ENCODE measurements at regions not wholly inside any gene's neighbourhood (a gene's known extent, or its start where the extent isn't known, plus 50 kb on each side); places are given as distances from the start of the nearest gene placed in this dataset.
A peak's percentile ranks its signal among the peaks of the same experiment; 100 is the strongest.
"Not testable (repeated sequence)": the region's sequence is repeated elsewhere in the genome, so short reads cannot be mapped to it uniquely, and the experiment has no call there.

- Mint-ChIP-seq H3K9me3 (peaks cover 0 to 4% of the 10 kb centered on the region in 2 donors), H3K27ac (no peak overlapping the region), H3K4me1 (ENCODE audit: low read depth) (no peaks in the 10 kb centered on the region), H3K36me3 (ENCODE audit: insufficient read depth in 2 of 2) (no peaks in the 10 kb centered on the region), H3K27me3 (ENCODE audit: low read depth) (no peaks in the 10 kb centered on the region), H3K4me3 (no peak overlapping the region)
- DNase-seq (no peak), ATAC-seq (replicated peaks in 1 of 2) (no peak)
Measured at GRCh38 chr12:83323866-83324265, 637.2 kb downstream of the TMTC2 start.

GRCh38 chr12:83322809-83323208 lies 636.1 kb downstream of the TMTC2 start:
- Mint-ChIP-seq H3K27ac (no peak overlapping the region), H3K9me3 (peaks cover 0 to 4% of the 10 kb centered on the region in 2 donors), H3K4me1 (ENCODE audit: low read depth) (no peaks in the 10 kb centered on the region), H3K36me3 (ENCODE audit: insufficient read depth in 2 of 2) (no peaks in the 10 kb centered on the region), H3K4me3 (no peak overlapping the region), H3K27me3 (ENCODE audit: low read depth) (no peaks in the 10 kb centered on the region)
- DNase-seq, result no peak
- no peak for ATAC-seq (replicated peaks in 1 of 2)

- Mint-ChIP-seq H3K27ac (no peak overlapping the region), H3K4me1 (ENCODE audit: low read depth) (no peaks in the 10 kb centered on the region), H3K4me3 (no peak overlapping the region), H3K27me3 (ENCODE audit: low read depth) (no peaks in the 10 kb centered on the region), H3K9me3 (peaks cover 0 to 4% of the 10 kb centered on the region in 2 donors), H3K36me3 (ENCODE audit: insufficient read depth in 2 of 2) (no peaks in the 10 kb centered on the region)
- DNase-seq, result no peak
- no peak for ATAC-seq (replicated peaks in 1 of 2)
Measured at GRCh38 chr12:83321971-83322370, 635.3 kb downstream of the TMTC2 start.

GRCh38 chr12:83320350-83320749 lies 633.6 kb downstream of the TMTC2 start:
- Mint-ChIP-seq H3K27ac (peak overlapping the region; percentile 42), H3K36me3 (ENCODE audit: insufficient read depth in 2 of 2) (peaks cover 0 to 1% of the 10 kb centered on the region in 2 donors), H3K9me3 (peaks cover 0 to 7% of the 10 kb centered on the region in 2 donors), H3K27me3 (ENCODE audit: low read depth) (no peaks in the 10 kb centered on the region), H3K4me3 (no peak overlapping the region), H3K4me1 (ENCODE audit: low read depth) (no peaks in the 10 kb centered on the region)
- DNase-seq (no peak), ATAC-seq (replicated peaks in 1 of 2) (no peak)

GRCh38 chr12:83318386-83319098 lies 631.8 kb downstream of the TMTC2 start:
- Mint-ChIP-seq H3K4me1 (ENCODE audit: low read depth) (no peaks in the 10 kb centered on the region), H3K27me3 (ENCODE audit: low read depth) (no peaks in the 10 kb centered on the region), H3K4me3 (no peak overlapping the region), H3K9me3 (peaks cover 0 to 7% of the 10 kb centered on the region in 2 donors), H3K36me3 (ENCODE audit: insufficient read depth in 2 of 2) (peaks cover 0 to 1% of the 10 kb centered on the region in 2 donors), H3K27ac (no peak overlapping the region)
- DNase-seq, result no peak
- no peak for ATAC-seq (replicated peaks in 1 of 2)

GRCh38 chr12:83317595-83317994 lies 630.9 kb downstream of the TMTC2 start:
- no peaks in the 10 kb centered on the region for H3K27me3 Mint-ChIP-seq (ENCODE audit: low read depth)
- H3K4me1 Mint-ChIP-seq (ENCODE audit: low read depth), result no peaks in the 10 kb centered on the region
- ATAC-seq (replicated peaks in 1 of 2) (no peak), DNase-seq (no peak)
- no peak overlapping the region for H3K4me3 Mint-ChIP-seq
- no peak overlapping the region for H3K27ac Mint-ChIP-seq
- H3K36me3 Mint-ChIP-seq (ENCODE audit: insufficient read depth in 2 of 2), result peaks cover 0 to 1% of the 10 kb centered on the region in 2 donors
- H3K9me3 Mint-ChIP-seq, result peaks cover 0 to 7% of the 10 kb centered on the region in 2 donors

GRCh38 chr12:83313827-83314226 lies 627.1 kb downstream of the TMTC2 start:
- Mint-ChIP-seq H3K4me3 (no peak overlapping the region), H3K4me1 (ENCODE audit: low read depth) (no peaks in the 10 kb centered on the region), H3K9me3 (peaks cover 0 to 3% of the 10 kb centered on the region in 2 donors), H3K27ac (no peak overlapping the region), H3K27me3 (ENCODE audit: low read depth) (no peaks in the 10 kb centered on the region), H3K36me3 (ENCODE audit: insufficient read depth in 2 of 2) (peaks cover 0 to 1% of the 10 kb centered on the region in 2 donors)
- ATAC-seq (replicated peaks in 1 of 2) (no peak), DNase-seq (no peak)

- Mint-ChIP-seq H3K36me3 (ENCODE audit: insufficient read depth in 2 of 2) (peaks cover 0 to 3% of the 10 kb centered on the region in 2 donors), H3K4me1 (ENCODE audit: low read depth) (no peaks in the 10 kb centered on the region), H3K27ac (no peak overlapping the region), H3K9me3 (peaks cover 0 to 3% of the 10 kb centered on the region in 2 donors), H3K4me3 (no peak overlapping the region), H3K27me3 (ENCODE audit: low read depth) (no peaks in the 10 kb centered on the region)
- DNase-seq (no peak), ATAC-seq (replicated peaks in 1 of 2) (no peak)
Measured at GRCh38 chr12:83313322-83313721, 626.6 kb downstream of the TMTC2 start.

GRCh38 chr12:83276904-83277303 lies 590.2 kb downstream of the TMTC2 start:
- ATAC-seq (replicated peaks in 1 of 2) (no peak), DNase-seq (no peak)
- no peak overlapping the region for H3K4me3 Mint-ChIP-seq
- no peak overlapping the region for H3K27ac Mint-ChIP-seq
- no peaks in the 10 kb centered on the region for H3K36me3 Mint-ChIP-seq (ENCODE audit: insufficient read depth in 2 of 2)
- no peaks in the 10 kb centered on the region for H3K4me1 Mint-ChIP-seq (ENCODE audit: low read depth)
- peaks cover 3 to 12% of the 10 kb centered on the region in 2 donors for H3K9me3 Mint-ChIP-seq
- no peaks in the 10 kb centered on the region for H3K27me3 Mint-ChIP-seq (ENCODE audit: low read depth)

GRCh38 chr12:83271201-83271600 lies 584.5 kb downstream of the TMTC2 start:
- H3K36me3 Mint-ChIP-seq (ENCODE audit: insufficient read depth in 2 of 2), result no peaks in the 10 kb centered on the region
- no peaks in the 10 kb centered on the region for H3K4me1 Mint-ChIP-seq (ENCODE audit: low read depth)
- H3K4me3 Mint-ChIP-seq, result no peak overlapping the region
- no peak for DNase-seq
- H3K9me3 Mint-ChIP-seq, result peaks cover 6 to 12% of the 10 kb centered on the region in 2 donors
- no peak overlapping the region for H3K27ac Mint-ChIP-seq
- no peaks in the 10 kb centered on the region for H3K27me3 Mint-ChIP-seq (ENCODE audit: low read depth)
- ATAC-seq (replicated peaks in 1 of 2), result no peak

- no peaks in the 10 kb centered on the region for H3K27me3 Mint-ChIP-seq (ENCODE audit: low read depth)
- H3K9me3 Mint-ChIP-seq, result peaks cover 2 to 4% of the 10 kb centered on the region in 2 donors
- H3K4me3 Mint-ChIP-seq, result no peak overlapping the region
- ATAC-seq (replicated peaks in 1 of 2) (no peak), DNase-seq (no peak)
- no peaks in the 10 kb centered on the region for H3K4me1 Mint-ChIP-seq (ENCODE audit: low read depth)
- no peaks in the 10 kb centered on the region for H3K36me3 Mint-ChIP-seq (ENCODE audit: insufficient read depth in 2 of 2)
- no peak overlapping the region for H3K27ac Mint-ChIP-seq
Measured at GRCh38 chr12:83265808-83266207, 579.1 kb downstream of the TMTC2 start.

GRCh38 chr12:83261998-83262397 lies 575.3 kb downstream of the TMTC2 start:
- ATAC-seq (replicated peaks in 1 of 2) (no peak), DNase-seq (no peak)
- no peaks in the 10 kb centered on the region for H3K9me3 Mint-ChIP-seq
- no peak overlapping the region for H3K27ac Mint-ChIP-seq
- H3K27me3 Mint-ChIP-seq (ENCODE audit: low read depth), result no peaks in the 10 kb centered on the region
- H3K4me3 Mint-ChIP-seq, result no peak overlapping the region
- no peaks in the 10 kb centered on the region for H3K4me1 Mint-ChIP-seq (ENCODE audit: low read depth)
- H3K36me3 Mint-ChIP-seq (ENCODE audit: insufficient read depth in 2 of 2), result no peaks in the 10 kb centered on the region

GRCh38 chr12:83260126-83260525 lies 573.4 kb downstream of the TMTC2 start:
- not testable (repeated sequence) for DNase-seq; H3K9me3 Mint-ChIP-seq; H3K27me3 Mint-ChIP-seq (ENCODE audit: low read depth); H3K4me3 Mint-ChIP-seq; ATAC-seq (replicated peaks in 1 of 2); H3K36me3 Mint-ChIP-seq (ENCODE audit: insufficient read depth in 2 of 2); H3K27ac Mint-ChIP-seq; H3K4me1 Mint-ChIP-seq (ENCODE audit: low read depth)

- no peaks in the 10 kb centered on the region for H3K36me3 Mint-ChIP-seq (ENCODE audit: insufficient read depth in 2 of 2)
- no peak for DNase-seq
- peaks cover 0 to under 1% of the 10 kb centered on the region in 2 donors for H3K9me3 Mint-ChIP-seq
- no peaks in the 10 kb centered on the region for H3K27me3 Mint-ChIP-seq (ENCODE audit: low read depth)
- no peak for ATAC-seq (replicated peaks in 1 of 2)
- no peak overlapping the region for H3K4me3 Mint-ChIP-seq
- no peaks in the 10 kb centered on the region for H3K4me1 Mint-ChIP-seq (ENCODE audit: low read depth)
- no peak overlapping the region for H3K27ac Mint-ChIP-seq
Measured at GRCh38 chr12:83257726-83258125, 571.0 kb downstream of the TMTC2 start.
